ENCODE measurements at regions not wholly inside any gene's neighbourhood (a gene's known extent, or its start where the extent isn't known, plus 50 kb on each side); places are given as distances from the start of the nearest gene placed in this dataset.

- TF ChIP-seq POLR2A (IDR thresholded peaks at IDR 0.05) (no peak), CTCF (IDR thresholded peaks at IDR 0.05) (no peak)
Measured at GRCh38 chr16:77077256-77077922, 113.6 kb upstream of the MON1B start.
